ENCODE measurements at regions not wholly inside any gene's neighbourhood (a gene's known extent, or its start where the extent isn't known, plus 50 kb on each side); places are given as distances from the start of the nearest gene placed in this dataset.

DNA sequence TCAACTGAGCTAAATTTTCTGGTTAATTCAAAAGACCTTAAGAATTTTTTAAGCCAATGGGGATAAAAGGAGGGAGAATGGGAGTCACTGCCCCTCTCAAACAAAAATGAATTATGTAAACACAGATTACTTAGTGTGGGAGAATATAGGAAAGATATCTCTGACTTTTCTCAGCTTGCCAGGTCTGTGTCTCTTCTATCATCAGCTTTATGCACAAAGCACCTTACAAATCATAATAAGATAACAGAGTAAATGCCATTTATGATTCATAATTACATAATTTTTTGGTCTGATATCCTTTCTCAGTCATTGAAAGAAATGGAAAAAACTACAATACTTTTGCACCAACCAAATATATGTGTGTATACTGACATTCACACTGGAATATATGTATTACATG lies 604.6 kb upstream of the FAM241A start:
- TF ChIP-seq YY1 (IDR thresholded peaks at IDR 0.05; ENCODE audit: insufficient read depth, insufficient read length) (no peak), ZNF274 (IDR thresholded peaks at IDR 0.05; ENCODE audit: low read depth, low read length) (no peak)

All from NT2/D1 (cell line).